ENCODE measurements at regions not wholly inside any gene's neighbourhood (a gene's known extent, or its start where the extent isn't known, plus 50 kb on each side); places are given as distances from the start of the nearest gene placed in this dataset.

DNA sequence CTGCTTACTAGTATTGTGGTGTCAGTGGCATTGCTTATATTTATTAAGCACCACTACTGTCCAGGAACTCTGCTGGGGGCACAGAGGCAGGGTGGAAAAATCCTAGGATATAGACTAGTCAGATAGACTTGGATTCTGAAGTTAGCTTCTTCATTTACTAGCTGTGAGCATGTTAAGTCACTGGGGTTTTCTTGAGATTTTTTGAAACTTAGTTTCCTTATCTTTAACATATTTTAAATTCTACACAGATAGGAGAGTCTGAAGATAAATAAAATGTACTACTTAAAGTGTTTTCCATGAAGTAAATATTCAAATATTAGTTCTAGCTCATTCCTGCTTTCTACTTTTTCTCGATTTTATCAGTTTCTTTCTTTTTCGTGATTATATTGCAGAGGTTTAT lies 196.9 kb upstream of the GRID2 start:
- no peak for DNase-seq (ENCODE audit: low read depth)

- no peak for DNase-seq (ENCODE audit: low read depth)
These were observed 192.3 kb upstream of the GRID2 start for GRCh38 chr4:92111493-92111892.

GRCh38 chr4:92112805-92113204 lies 191.0 kb upstream of the GRID2 start:
- DNase-seq (ENCODE audit: low read depth), result no peak

DNA sequence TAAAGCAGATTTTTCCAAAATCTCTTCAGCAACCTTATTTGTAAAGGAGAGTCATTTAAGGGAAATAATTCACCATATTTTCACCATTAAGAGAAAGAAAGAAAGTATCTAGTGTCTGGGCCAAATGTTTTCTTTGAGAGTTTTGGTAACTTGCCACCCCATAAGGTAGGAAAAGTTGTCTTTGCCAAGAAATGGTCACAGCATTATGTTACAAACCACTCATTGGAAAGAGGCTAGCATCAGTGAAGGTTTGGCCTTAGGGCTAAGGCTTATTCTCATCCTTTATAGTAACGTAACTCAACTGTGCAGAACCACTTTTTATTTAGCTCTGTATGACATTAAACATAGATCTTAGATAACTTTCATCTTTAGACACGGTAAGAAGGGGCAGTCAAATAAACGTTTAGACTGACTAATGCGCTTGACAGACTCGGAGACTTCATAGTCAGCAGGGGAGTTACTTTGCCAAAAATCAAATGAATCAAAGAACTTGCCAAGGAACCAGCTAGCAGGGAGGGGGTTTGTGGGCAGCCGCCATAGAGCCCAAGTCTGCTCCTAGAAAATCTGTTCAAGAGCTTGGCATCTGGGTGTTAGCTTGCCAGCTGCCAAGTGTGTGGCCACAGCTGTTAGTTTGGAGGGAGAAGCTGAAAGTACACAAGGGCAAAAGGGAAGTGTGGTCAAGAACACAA lies 182.8 kb upstream of the GRID2 start:
- DNase-seq (ENCODE audit: low read depth), result no peak

DNA sequence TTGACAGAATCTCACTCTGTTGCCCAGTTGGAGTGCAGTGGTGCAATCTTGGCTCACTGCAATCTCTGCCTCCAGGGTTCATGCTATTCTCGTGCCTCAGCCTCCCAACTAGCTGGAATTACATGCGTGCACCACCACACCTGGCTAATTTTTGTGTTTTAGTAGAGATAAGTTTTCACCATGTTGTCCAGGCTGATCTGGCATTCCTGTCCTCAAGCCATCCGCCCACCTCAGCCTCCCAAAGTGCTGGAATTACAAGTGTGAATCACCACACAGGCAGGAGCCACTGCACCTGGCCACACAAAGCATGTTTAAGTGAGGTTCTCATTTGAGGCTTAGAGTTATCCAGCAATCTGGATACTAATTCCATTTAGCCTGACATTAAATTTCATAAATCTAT lies 180.9 kb upstream of the GRID2 start:
- DNase-seq (ENCODE audit: low read depth), result no peak

GRCh38 chr4:92128676-92129075 lies 175.1 kb upstream of the GRID2 start:
- no peak for DNase-seq (ENCODE audit: low read depth)

- DNase-seq (ENCODE audit: low read depth), result no peak
These were observed 174.3 kb upstream of the GRID2 start for GRCh38 chr4:92129408-92129994.

GRCh38 chr4:92136434-92136833 lies 167.3 kb upstream of the GRID2 start:
- no peak for DNase-seq (ENCODE audit: low read depth)

DNA sequence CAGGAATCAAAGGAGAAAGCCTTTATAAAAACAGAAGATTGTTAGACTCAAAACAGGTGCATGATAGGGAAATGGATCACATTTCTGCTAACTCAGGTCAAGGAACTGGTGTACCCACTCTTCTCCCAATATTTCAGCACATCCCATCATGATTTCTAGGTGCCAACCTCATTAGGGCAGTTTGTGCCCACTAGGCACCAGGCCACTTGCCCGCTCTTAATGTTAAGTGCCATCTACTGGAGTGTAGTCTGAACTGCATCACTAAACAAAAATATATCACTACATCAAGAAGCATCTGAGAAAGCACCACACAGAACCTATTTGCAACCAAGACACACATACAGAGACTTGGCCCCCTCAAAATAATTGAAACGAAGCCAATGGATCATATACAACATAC lies 140.4 kb upstream of the GRID2 start:
- no peak for DNase-seq (ENCODE audit: low read depth)

GRCh38 chr4:92170340-92170739 lies 133.4 kb upstream of the GRID2 start:
- DNase-seq (ENCODE audit: low read depth), result no peak

GRCh38 chr4:92172203-92172602 lies 131.6 kb upstream of the GRID2 start:
- DNase-seq (ENCODE audit: low read depth), result no peak

DNA sequence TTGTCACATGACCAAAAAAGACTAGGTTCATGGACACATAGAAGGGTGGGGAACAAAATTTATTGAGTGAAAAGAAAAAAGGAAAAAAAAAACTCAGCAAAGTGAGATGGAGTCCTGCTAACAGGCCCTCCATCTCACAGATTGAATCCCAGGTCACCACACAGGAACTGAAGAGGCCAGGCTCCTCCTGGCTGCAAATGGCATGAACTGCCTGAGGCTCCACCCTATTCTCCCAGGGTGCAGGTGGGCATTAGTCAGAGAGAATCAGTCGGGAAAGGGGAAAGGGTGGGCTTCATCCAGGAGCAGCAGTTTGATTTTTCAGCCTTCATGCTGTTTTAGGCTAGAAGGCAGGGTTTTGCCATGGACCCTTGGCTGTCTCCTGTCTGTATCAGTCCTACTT lies 128.5 kb upstream of the GRID2 start:
- DNase-seq (ENCODE audit: low read depth), result no peak

DNA sequence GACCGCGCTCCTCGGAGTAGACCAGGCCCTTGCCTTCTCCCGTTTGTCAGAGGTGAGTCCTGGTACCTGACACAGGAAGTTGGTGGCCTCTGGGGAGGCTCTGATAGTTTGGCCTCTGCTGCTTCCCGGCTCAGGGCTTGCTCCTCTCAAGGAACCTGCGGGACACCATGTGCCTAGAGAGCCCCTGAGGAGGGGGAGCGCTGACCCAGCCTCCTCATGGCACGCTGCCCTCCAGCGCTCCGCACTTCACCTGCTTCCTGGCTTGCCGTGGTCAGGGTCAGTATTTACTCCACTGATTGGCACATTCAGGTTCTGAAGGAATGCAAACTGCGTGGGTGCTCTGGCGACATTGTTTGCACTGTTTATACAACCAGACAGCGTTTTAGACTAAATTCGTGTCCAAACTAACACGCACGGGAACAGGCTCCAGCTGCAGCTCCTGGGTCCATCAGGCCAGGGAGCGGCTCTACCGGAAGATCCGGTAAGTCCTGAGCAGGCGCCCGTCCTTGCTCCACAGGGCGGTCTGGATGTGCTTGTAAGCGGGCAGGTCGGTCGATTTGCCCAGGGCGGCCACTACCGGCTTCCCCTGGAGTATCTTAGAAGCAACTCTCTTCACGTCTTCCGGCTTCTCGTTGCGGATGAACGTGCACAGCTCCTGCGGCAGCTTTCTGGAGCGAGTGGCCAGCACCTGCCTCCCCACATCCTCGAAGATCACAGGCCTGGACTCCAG lies 121.6 kb upstream of the GRID2 start:
- DNase-seq (ENCODE audit: low read depth), result no peak

- no peak for DNase-seq (ENCODE audit: low read depth)
These were observed 120.9 kb upstream of the GRID2 start for GRCh38 chr4:92182736-92183407.

DNA sequence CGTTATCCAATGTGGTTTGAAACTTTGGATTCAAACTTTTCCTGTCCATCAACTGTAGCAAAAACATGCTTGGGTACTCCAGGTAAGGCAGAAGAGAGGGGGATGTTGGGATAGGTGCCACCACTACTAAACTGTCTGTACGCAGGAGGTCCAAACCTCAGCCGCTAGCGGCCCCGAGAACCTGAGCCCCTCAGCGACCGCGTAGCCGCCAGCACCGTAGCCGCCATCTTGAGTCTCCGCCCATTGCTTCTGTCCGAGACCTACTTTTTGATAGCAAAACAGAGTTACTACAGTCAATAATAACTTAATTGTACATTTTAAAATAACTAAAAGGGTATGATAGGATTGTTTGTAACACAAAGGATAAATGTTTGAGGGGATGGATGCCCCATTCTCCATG lies 119.9 kb upstream of the GRID2 start:
- DNase-seq (ENCODE audit: low read depth), result no peak

- no peak for DNase-seq (ENCODE audit: low read depth)
These were observed 119.2 kb upstream of the GRID2 start for GRCh38 chr4:92184566-92184965.

DNA sequence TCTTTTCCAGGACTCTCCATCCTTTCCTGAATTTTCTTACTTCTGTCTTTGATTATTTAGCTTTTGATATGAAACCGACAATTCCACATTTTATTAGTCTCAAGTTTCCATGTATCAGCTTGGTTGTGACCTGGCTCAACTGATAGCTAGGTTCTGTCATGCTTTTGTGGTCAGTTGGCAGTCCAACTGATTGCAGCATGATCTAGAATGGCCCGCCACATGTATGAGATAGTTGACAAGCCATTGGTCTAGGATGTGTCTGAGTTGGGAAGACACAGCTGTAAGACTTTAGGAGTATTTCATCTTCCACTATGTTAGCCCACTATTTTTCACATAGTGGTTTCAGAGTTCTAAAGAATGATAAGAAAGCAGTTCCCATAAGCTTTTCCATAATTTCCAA lies 117.5 kb upstream of the GRID2 start:
- DNase-seq (ENCODE audit: low read depth), result no peak

- DNase-seq (ENCODE audit: low read depth), result no peak
These were observed 114.6 kb upstream of the GRID2 start for GRCh38 chr4:92189146-92189545.

- peak; percentile 27 for DNase-seq (ENCODE audit: low read depth)
These were observed 105.1 kb upstream of the GRID2 start for GRCh38 chr4:92198711-92199110.

DNA sequence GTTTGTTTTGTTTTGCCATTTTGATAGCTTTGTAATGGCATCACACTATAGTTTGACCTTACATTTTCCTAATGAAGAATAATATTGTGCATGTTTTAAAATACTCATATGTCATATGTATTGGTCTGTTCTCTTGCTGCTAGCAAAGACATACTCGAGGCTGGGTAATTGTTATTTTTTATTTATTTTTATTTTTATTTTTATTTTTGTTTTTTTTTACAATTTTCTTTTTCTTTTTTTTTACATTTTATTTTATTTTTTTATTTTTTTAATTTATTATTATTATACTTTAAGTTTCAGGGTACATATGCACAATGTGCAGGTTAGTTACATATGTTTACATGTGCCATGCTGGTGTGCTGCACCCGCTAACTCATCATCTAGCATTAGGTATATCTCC lies 104.6 kb upstream of the GRID2 start:
- no peak for DNase-seq (ENCODE audit: low read depth)

DNA sequence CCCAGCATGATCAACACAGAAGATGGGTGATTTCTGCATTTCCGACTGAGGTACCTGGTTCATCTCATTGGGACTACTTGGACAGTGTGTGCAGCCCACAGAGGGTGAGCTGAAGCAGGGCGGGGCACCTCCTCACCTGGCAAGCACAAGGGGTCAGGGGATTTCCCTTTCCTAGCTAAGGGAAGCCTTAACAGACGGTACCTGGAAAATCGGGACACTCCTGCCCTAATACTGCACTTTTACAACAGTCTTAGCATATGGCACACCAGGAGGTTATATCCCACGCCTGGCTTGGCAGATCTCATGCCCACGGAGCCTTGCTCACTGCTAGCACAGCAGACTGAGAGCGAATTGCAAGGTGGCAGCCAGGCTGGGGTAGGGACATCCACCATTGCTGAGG lies 92.9 kb upstream of the GRID2 start:
- no peak for DNase-seq (ENCODE audit: low read depth)

DNA sequence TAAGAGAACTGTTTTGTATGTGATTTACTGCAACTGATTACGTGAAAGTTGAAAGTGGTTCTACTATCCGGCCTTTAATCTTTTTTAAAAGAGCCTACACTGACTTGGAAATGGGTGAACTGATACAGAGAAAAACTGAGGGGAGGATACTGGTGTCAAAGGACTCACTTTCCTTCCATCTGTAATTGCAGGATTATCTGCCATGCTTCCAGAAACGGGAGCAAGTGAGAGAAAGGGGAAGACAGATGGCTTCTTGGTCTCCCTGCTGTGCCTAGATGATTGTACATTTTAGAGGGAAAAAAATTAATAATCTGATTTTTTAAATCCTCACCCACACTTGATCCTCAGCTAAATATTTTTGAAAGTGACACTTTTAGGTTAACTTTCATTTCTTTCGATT lies 88.3 kb upstream of the GRID2 start:
- no peak for DNase-seq (ENCODE audit: low read depth)

- no peak for DNase-seq (ENCODE audit: low read depth)
These were observed 72.3 kb upstream of the GRID2 start for GRCh38 chr4:92231511-92231910.
